B cell (primary cell): ENCODE measurements at regions not wholly inside any gene's neighbourhood (a gene's known extent, or its start where the extent isn't known, plus 50 kb on each side); places are given as distances from the start of the nearest gene placed in this dataset. TPM values are rescaled to one million over a fixed set of nuclear protein-coding genes. Genes with fewer than 3 reads are reported as not detected.

Source experiments
- ATAC-seq: fragments of 200-7000 bp; cut with Tn5 transposase; one replicate; pipeline ENCODE4 v1.10.0; 2021; ENCODE audit warnings: low read depth, mild to moderate bottlenecking, moderate number of reproducible peaks, moderate library complexity
- CTCF ChIA-PET: fragments of 350-600 bp; sonication (Branson Sonifier 250); formaldehyde crosslinking; loops from one replicate; lab custom pipeline; 2021; ENCODE audit warnings: antibody characterized with exemption, inconsistent platforms; lab: Charles Lee
- POLR2A ChIA-PET: fragments of 350-600 bp; sonication (Branson Sonifier 250); formaldehyde crosslinking; loops from one replicate; lab custom pipeline; 2021; ENCODE audit warnings: antibody characterized with exemption; lab: Charles Lee
- DNase-seq: peaks from one replicate; pipeline ENCODE4 v3.0.0; 2013
- H2AFZ ChIP-seq: 2 replicates; pipeline ENCODE4 v1.6.1; 2012; ENCODE audit warnings: mild to moderate bottlenecking, low read depth, low read length; ENCODE audit not compliant: insufficient read depth, poor library complexity, severe bottlenecking
- H3K27ac ChIP-seq, 2 donors: 1 replicate in 1 of 2; 2 replicates in 1 of 2; pipeline ENCODE4 v1.5.1; 2012 to 2013; ENCODE audit warnings: low read length in 2 of 2, mild to moderate bottlenecking in 2 of 2, moderate library complexity in 1 of 2
- H3K27me3 ChIP-seq, 4 experiments: fragments of 200-600 bp in 1 of 4; sonication (generic) in 1 of 4; replicated peaks in 1 of 4; 1 replicate in 2 of 4; 2 replicates in 2 of 4; pipeline versions ENCODE4 v1.6.1 to v1.7.0; 2013 to 2016; ENCODE audit warnings: low read length in 3 of 4, mild to moderate bottlenecking in 2 of 4, mixed read lengths in 1 of 4, moderate library complexity in 1 of 4; ENCODE audit not compliant: insufficient read depth in 4 of 4, control insufficient read depth in 3 of 4; ENCODE audit errors: control extremely low read depth in 1 of 4
- H3K36me3 ChIP-seq, 2 experiments: replicated peaks in 1 of 2; 1 replicate in 1 of 2; 2 replicates in 1 of 2; pipeline versions ENCODE4 v1.6.1 to v1.7.1; 2013; ENCODE audit warnings: low read length in 1 of 2; ENCODE audit not compliant: insufficient read depth in 2 of 2, control insufficient read depth in 1 of 2; ENCODE audit errors: control extremely low read depth in 1 of 2, extremely low read depth in 1 of 2
- H3K4me1 ChIP-seq, 2 donors: fragments of 200-600 bp in 1 of 2; sonication (generic) in 1 of 2; 1 replicate in 1 of 2; 2 replicates in 1 of 2; pipeline versions ENCODE4 v1.5.1 to v1.6.1; 2013 to 2017; ENCODE audit warnings: low read length in 2 of 2; ENCODE audit not compliant: control insufficient read depth in 2 of 2, insufficient read depth in 2 of 2
- H3K4me2 ChIP-seq: replicated peaks from 2 replicates; pipeline ENCODE3; 2012; ENCODE audit warnings: mild to moderate bottlenecking, low read depth, low read length; ENCODE audit not compliant: poor library complexity, severe bottlenecking
- H3K4me3 ChIP-seq, 5 experiments: fragments of 200-600 bp in 1 of 5; sonication (generic) in 1 of 5; 1 replicate in 3 of 5; 2 replicates in 2 of 5; pipeline versions ENCODE4 v1.5.1 to v1.7.0; 2011 to 2016; ENCODE audit warnings: low read length in 4 of 5, mild to moderate bottlenecking in 4 of 5, low read depth in 2 of 5, control low read depth in 1 of 5, moderate library complexity in 1 of 5; ENCODE audit not compliant: insufficient read depth in 1 of 5; ENCODE audit errors: control extremely low read depth in 1 of 5, extremely low read depth in 1 of 5
- H3K79me2 ChIP-seq: fragments of 200-600 bp; sonication (generic); one replicate; pipeline ENCODE4 v1.6.0; 2016; ENCODE audit warnings: low read length; ENCODE audit not compliant: control insufficient read depth, insufficient read depth
- H3K9ac ChIP-seq: fragments of 200-600 bp; sonication (generic); 2 replicates; pipeline ENCODE4 v1.6.1; 2017; ENCODE audit warnings: mild to moderate bottlenecking, low read length, moderate library complexity
- H3K9me3 ChIP-seq, 3 donors: one replicate each; pipeline versions ENCODE4 v1.6.1 to v1.7.1; 2013; ENCODE audit warnings: low read length in 2 of 3; ENCODE audit not compliant: control insufficient read depth in 2 of 3, insufficient read depth in 1 of 3; ENCODE audit errors: control extremely low read depth in 1 of 3
- H4K20me1 ChIP-seq: 2 replicates; pipeline ENCODE4 v1.6.0; 2012; ENCODE audit warnings: mild to moderate bottlenecking, low read length; ENCODE audit not compliant: insufficient read depth, control insufficient read depth, poor library complexity, severe bottlenecking
- H3K27ac Mint-ChIP-seq: one replicate; pipeline ENCODE4 v1.8.0; 2021; ENCODE audit warnings: mixed read lengths
- H3K27me3 Mint-ChIP-seq: one replicate; pipeline ENCODE4 v1.8.0; 2021; ENCODE audit warnings: mixed read lengths
- H3K4me1 Mint-ChIP-seq: one replicate; pipeline ENCODE4 v1.8.0; 2021; ENCODE audit warnings: mixed read lengths
- H3K4me3 Mint-ChIP-seq: one replicate; pipeline ENCODE4 v1.8.0; 2021; ENCODE audit warnings: mixed read lengths
- H3K9me3 Mint-ChIP-seq: one replicate; pipeline ENCODE4 v1.8.0; 2022; ENCODE audit warnings: mixed read lengths; ENCODE audit not compliant: insufficient read depth
- CTCF ChIP-seq: fragments of 200-600 bp; IDR thresholded peaks from one replicate; pipeline ENCODE4 v1.8.0; 2022; ENCODE audit warnings: antibody characterized with exemption, mild to moderate bottlenecking
- EZH2 ChIP-seq: IDR thresholded peaks from 2 replicates; pipeline ENCODE4 v1.6.1; 2012; ENCODE audit warnings: borderline replicate concordance, low read depth, mild to moderate bottlenecking, moderate library complexity, low read length; ENCODE audit not compliant: insufficient read depth, poor library complexity, severe bottlenecking
- WGBS: methylation state at CpG from one replicate; pipeline ENCODE4 v1.1.5; 2013; ENCODE audit warnings: missing lambda C conversion rate; ENCODE audit not compliant: insufficient coverage; 5-methylcytosine and 5-hydroxymethylcytosine counted together
- intact Hi-C: fragments of 100-400 bp; cut with micrococcal nuclease; formaldehyde crosslinking; loops from one replicate; pipeline ENCODE4 v1.10.0; 2022
- small RNA-seq: library from RNA; depleted of rRNA; stranded (forward); fragments of <200 nt; gene quantifications from one replicate; pipeline ENCODE3, GENCODE V24; 2012; ENCODE audit warnings: low replicate concordance, low read depth; ENCODE audit not compliant: insufficient read length

- Mint-ChIP-seq H3K27me3 (no peaks in the 10 kb centered on the region), H3K9me3 (peaks cover 2% of the 10 kb centered on the region), H3K4me3 (no peak overlapping the region), H3K4me1 (no peaks in the 10 kb centered on the region), H3K27ac (no peak overlapping the region)
- ChIA-PET POLR2A (no interaction called here), CTCF (no interaction called here)
- H3K4me3 ChIP-seq = no peak overlapping the region
- H3K4me1 ChIP-seq = no peaks in the 10 kb centered on the region
- no peak overlapping the region for H3K9ac ChIP-seq
- H3K79me2 ChIP-seq = no peaks in the 10 kb centered on the region
- intact Hi-C loops = no loop called here
- DNase-seq (no peak), ATAC-seq (no peak)
- H3K4me2 ChIP-seq = no peak overlapping the region
- TF ChIP-seq CTCF (no peak), EZH2 (no peak)
- H3K27ac ChIP-seq = no peak overlapping the region
- no peaks in the 10 kb centered on the region for H3K36me3 ChIP-seq
- no peak overlapping the region for H2AFZ ChIP-seq
- WGBS = no CpG with 5 or more reads among the region's 3 CpGs
- H3K27me3 ChIP-seq = no peaks in the 10 kb centered on the region
- H4K20me1 ChIP-seq = no peaks in the 10 kb centered on the region
- peaks cover 0 to 1% (median 0%) of the 10 kb centered on the region in 3 donors for H3K9me3 ChIP-seq
These were observed 231.8 kb downstream of the ARAP2 start for GRCh38 chr4:36012503-36012902.

GRCh38 chr4:36013206-36013605 lies 231.1 kb downstream of the ARAP2 start:
- Histone ChIP-seq H3K9me3 (peaks cover 0 to 1% (median 0%) of the 10 kb centered on the region in 3 donors), H3K36me3 (no peaks in the 10 kb centered on the region), H2AFZ (no peak overlapping the region), H4K20me1 (no peaks in the 10 kb centered on the region), H3K4me2 (no peak overlapping the region), H3K79me2 (no peaks in the 10 kb centered on the region), H3K27ac (no peak overlapping the region), H3K4me3 (no peak overlapping the region), H3K27me3 (no peaks in the 10 kb centered on the region), H3K4me1 (no peaks in the 10 kb centered on the region), H3K9ac (no peak overlapping the region)
- DNase-seq = no peak
- ChIA-PET POLR2A (no interaction called here), CTCF (interaction anchor here (0.7 kb wide), 1 partner anchor 11 kb away, joined by 3 read pairs; no protein-coding TSS in a partner anchor)
- TF ChIP-seq CTCF = no peak
- 90% methylated on average over 5 of the region's 5 CpGs for WGBS
- Mint-ChIP-seq H3K9me3 (peaks cover 2% of the 10 kb centered on the region), H3K27ac (no peak overlapping the region), H3K4me3 (no peak overlapping the region), H3K4me1 (no peaks in the 10 kb centered on the region), H3K27me3 (no peaks in the 10 kb centered on the region)
- ATAC-seq = no peak
- intact Hi-C loops = no loop called here

Small RNA genes in the stretch of these regions (small RNA-seq; reads per million reads assigned to genes)
- gene AC097535.2 = not detected
- gene RF01210 = not detected
- gene RNU6-573P = not detected
